ENCODE measurements at regions not wholly inside any gene's neighbourhood (a gene's known extent, or its start where the extent isn't known, plus 50 kb on each side); places are given as distances from the start of the nearest gene placed in this dataset.

- no TSS peak for BruUV-seq (replicated peaks)
- POLR2A ChIA-PET: no interaction called here
Measured at GRCh38 chr21:35674091-35674671, 386.1 kb downstream of the SETD4 start.

More at GRCh38 chr21:35674091-35674671, 386.1 kb downstream of the SETD4 start:
- H3K9ac ChIP-seq (replicated peaks; ENCODE audit: extremely low read depth, insufficient read depth, low read length): no peak overlapping the region
- H2AFZ ChIP-seq (ENCODE audit: low read depth, low read length): no peak overlapping the region
- CTCF ChIA-PET: no interaction called here
- H3K79me2 ChIP-seq (ENCODE audit: control insufficient read depth, insufficient read depth, low read length): no peaks in the 10 kb centered on the region
- no peak overlapping the region for H3K27ac ChIP-seq (ENCODE audit: insufficient read depth, low read depth, low read length)
- no peaks in the 10 kb centered on the region for H3K9me1 ChIP-seq (replicated peaks; ENCODE audit: control insufficient read depth, extremely low read depth, insufficient read depth, low read length)
- H3K4me1 ChIP-seq (ENCODE audit: control insufficient read depth, extremely low read depth, insufficient read depth, low read length): no peaks in the 10 kb centered on the region
- peaks cover 17 to 31% of the 10 kb centered on the region in 2 experiments for H3K27me3 ChIP-seq (ENCODE audit: control insufficient read depth in 2 of 2, insufficient read depth in 2 of 2, low read length in 2 of 2)
- dilution Hi-C loops (cut with MboI; ENCODE audit: extremely low pct_ligation_motif_present, low sequenced_read_pairs): no loop called here
- no peak overlapping the region for H3K4me2 ChIP-seq (ENCODE audit: insufficient read depth, low read length)
- no peak for FAIRE-seq
- no peak for TF ChIP-seq POLR2AphosphoS5 (IDR thresholded peaks at IDR 0.05; ENCODE audit: insufficient read depth, low read depth, low read length)
- TF ChIP-seq FOS (IDR thresholded peaks at IDR 0.05; ENCODE audit: borderline replicate concordance, insufficient read depth, low read length): no peak
- TF ChIP-seq JUN (IDR thresholded peaks at IDR 0.05; ENCODE audit: borderline replicate concordance, insufficient read depth, insufficient read length, low read depth): no peak
- no peak for TF ChIP-seq GATA2 (IDR thresholded peaks at IDR 0.05; ENCODE audit: insufficient read depth, insufficient read length, low read depth, low read length)
- no peak for TF ChIP-seq CTCF (IDR thresholded peaks at IDR 0.05; ENCODE audit: extremely low read depth in 1 of 2, insufficient read depth in 1 of 2, low read depth in 1 of 2, low read length in 2 of 2)
- no peak for TF ChIP-seq EZH2 (IDR thresholded peaks at IDR 0.05; ENCODE audit: borderline replicate concordance, low read depth, low read length, severe bottlenecking)
- TF ChIP-seq MAX (IDR thresholded peaks at IDR 0.05; ENCODE audit: insufficient read depth, insufficient read length): no peak
- no peak for TF ChIP-seq MYC (IDR thresholded peaks at IDR 0.05; ENCODE audit: low read depth, low read length)
- no peak for TF ChIP-seq POLR2A (IDR thresholded peaks at IDR 0.05; ENCODE audit: low read depth, low read length)
- intact Hi-C loops (cut with micrococcal nuclease): no loop called here
- H3K4me3 ChIP-seq (replicated peaks in 1 of 3; ENCODE audit: insufficient read depth in 1 of 3, low read depth in 1 of 3, low read length in 3 of 3): no peak overlapping the region
- no peaks in the 10 kb centered on the region for H4K20me1 ChIP-seq (replicated peaks; ENCODE audit: control insufficient read depth, extremely low read depth, insufficient read depth, low read length)
- H3K9me3 ChIP-seq (replicated peaks; ENCODE audit: control insufficient read depth, insufficient read depth, low read length): no peaks in the 10 kb centered on the region
- DNase-seq (ENCODE audit: low read depth, low spot score): no peak
- H3K36me3 ChIP-seq (ENCODE audit: control insufficient read depth in 2 of 2, extremely low read depth in 1 of 2, insufficient read depth in 2 of 2, low read length in 2 of 2): no peaks in the 10 kb centered on the region

All from endothelial cell of umbilical vein (primary cell).